ENCODE measurements at regions not wholly inside any gene's neighbourhood (a gene's known extent, or its start where the extent isn't known, plus 50 kb on each side); places are given as distances from the start of the nearest gene placed in this dataset.
"Not testable (repeated sequence)": the region's sequence is repeated elsewhere in the genome, so short reads cannot be mapped to it uniquely, and the experiment has no call there.

DNA sequence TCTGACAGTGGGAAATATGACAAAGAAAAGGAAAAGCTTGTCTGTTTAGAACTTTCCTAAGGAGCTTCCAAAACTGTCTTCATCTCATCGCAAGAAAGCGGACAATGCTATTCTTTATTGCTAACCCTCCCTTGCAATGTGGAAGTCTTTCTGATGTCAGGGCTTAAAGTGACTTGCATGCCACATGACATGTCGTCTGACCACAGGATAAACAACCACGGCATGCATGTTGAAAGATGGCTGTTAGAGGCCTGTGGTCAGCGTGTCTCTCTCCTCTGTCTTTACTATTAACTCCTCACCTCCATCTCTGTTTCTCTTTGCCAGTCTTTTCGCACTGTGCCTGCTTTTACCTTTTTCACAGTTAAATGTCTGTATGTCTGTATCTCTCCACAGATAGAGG, 389.8 kb downstream of the LNPK start:
- DNase-seq (ENCODE audit: low spot score): no peak

- peak; percentile 49 for DNase-seq (ENCODE audit: low spot score)
Measured at GRCh38 chr2:175606010-175606841, 395.8 kb downstream of the LNPK start.

DNA sequence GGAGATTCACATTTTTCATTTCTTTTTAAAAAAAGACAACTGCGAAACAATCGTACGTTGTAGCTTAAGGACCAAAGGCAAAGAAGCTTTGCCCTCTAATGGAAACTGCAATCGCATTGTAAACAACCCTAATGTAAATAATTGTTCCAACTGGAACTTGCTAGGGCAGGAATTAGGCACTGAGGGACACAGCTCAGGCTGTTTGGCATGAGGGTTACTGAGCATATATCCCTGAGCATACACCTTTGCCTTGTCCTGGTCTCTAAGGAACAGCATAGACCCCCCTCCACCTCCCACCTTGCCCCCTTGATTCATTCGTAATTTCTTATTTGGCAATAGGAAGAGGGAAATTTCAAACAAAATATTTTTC, 396.4 kb downstream of the LNPK start:
- no peak for DNase-seq (ENCODE audit: low spot score)

GRCh38 chr2:175601969-175602368, 400.1 kb downstream of the LNPK start:
- DNase-seq (ENCODE audit: low spot score): no peak

DNA sequence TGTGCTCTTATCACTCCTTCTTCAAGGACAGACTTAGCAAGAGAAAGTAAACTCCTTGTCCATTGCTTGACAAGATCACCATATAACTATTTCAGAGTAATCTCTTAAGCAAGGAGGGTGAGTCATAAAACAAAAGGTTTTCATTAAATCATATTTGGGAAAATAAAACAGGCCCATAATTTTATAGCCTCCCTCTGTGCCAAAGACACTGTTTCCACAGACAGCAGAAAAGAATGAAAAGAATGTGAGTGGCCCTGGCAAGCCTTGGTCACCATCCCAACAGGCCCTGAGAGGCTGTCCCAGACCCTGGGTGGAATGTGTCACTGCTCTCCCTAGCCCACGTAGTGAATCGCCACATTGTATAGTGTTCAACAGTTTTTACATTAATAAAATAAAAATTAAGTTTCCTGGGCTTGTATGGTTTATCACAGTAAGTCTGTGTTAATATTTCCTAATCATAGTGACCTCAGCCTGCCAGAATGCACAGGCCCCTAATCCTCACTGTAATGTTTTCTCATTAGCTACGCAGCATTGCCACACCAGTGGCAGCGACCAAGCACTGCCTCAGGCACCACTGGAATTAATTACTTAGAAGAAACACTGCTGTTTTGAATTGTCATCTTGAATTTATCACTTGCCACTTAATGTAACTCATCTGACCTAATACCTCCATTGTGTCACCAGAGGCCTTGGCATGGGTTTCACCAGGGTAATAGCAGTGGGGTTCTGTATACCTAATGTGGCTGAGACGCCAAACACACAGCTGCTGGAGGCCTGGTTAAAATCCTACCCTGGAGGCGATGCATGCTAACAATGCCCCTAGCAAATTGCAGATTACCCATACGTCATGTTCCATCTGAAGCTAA, 401.9 kb downstream of the LNPK start:
- DNase-seq (ENCODE audit: low spot score): peak; percentile 69

GRCh38 chr2:175597286-175597685, 404.8 kb downstream of the LNPK start:
- DNase-seq (ENCODE audit: low spot score): no peak

GRCh38 chr2:175595139-175595538, 406.9 kb downstream of the LNPK start:
- DNase-seq (ENCODE audit: low spot score): no peak

GRCh38 chr2:175593686-175594525, 408.2 kb downstream of the LNPK start:
- not testable (repeated sequence) for DNase-seq (ENCODE audit: low spot score)

GRCh38 chr2:175588213-175588612, 406.7 kb upstream of the ATP5MC3 start:
- DNase-seq (ENCODE audit: low spot score): not testable (repeated sequence)

DNA sequence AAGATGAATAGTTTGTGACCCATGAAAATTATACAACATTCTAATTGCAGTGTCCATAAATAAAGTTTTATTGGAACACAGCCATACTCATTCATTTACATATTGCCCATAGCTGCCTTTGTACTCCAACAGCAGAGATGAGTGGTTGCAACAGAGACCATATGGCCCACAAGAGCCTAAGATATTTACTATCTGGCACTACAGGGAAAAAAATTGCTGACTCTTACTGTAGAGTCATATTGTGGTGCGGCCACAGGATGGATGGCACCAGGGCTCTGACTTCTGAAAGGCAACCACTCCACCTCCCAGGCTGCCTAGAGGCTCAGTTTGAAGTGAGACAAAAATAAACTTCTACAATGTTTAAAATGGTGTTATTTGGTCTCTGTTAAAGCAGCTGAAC, 404.0 kb upstream of the ATP5MC3 start:
- DNase-seq (ENCODE audit: low spot score): no peak

DNA sequence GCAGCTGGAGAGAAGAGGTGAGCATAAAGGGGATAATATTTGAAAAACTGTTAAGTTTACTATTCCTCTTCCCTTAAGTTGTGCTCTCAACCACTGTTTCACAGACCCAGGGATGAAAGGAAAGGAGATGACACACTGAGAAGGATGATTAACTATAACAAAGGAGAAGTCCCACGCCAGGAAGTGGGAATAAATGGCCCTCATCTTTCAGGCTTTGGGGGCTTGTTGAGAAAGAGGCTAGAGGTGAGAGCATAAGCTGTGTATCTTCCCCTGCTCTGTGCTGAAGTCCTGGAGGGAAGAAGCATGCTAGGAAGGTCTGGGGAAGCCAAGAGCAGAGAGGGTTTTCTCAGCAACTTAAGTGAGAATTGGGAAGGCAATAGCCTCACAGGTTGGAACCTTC, 399.1 kb upstream of the ATP5MC3 start:
- DNase-seq (ENCODE audit: low spot score): no peak

DNA sequence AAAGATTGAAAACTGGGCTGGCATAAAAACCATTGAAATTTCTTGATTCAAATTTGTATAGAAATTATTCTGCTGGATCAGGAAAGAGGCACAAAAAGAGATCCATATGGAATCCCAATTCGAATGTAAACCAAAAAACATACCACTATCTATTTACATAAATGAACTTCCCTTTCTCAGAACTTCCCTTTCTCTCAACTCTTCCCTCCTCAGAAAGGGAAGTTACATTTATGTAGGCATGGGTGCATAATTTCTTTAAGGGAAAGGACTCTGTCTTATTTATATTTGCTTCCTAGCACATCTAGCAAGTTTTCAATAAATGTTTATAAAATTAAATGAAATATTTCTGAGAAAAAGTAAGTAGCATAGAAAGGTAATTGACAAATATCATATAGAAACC, 398.1 kb upstream of the ATP5MC3 start:
- DNase-seq (ENCODE audit: low spot score): no peak

DNA sequence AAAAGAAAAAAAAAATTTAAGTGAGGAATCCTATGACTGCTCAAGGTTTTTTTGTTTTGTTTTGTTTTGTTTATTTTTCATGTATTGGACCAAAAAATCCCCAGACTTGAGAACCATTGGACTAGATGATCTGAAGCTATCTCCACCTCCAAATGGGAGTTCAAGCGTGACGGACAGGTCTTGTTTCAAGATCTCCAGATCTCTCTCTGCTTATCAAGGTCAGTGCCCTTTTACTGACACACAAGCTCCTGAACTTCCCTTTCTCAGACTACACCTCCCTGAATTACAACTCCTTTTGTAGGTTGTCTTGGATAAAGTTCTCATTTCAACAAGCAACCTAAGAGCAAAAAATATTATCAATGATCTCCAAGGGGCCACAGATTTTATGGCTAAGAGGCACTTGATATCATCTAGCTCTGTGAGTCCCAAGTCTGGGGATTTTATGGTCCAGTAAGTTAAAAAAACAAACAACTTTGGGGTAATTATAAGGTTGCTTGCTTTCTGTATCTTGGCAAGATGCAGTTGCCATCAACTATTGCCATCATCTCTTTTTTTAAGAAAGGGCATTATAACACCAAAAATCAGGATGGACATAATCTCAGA, 396.0 kb upstream of the ATP5MC3 start:
- DNase-seq (ENCODE audit: low spot score): no peak

DNA sequence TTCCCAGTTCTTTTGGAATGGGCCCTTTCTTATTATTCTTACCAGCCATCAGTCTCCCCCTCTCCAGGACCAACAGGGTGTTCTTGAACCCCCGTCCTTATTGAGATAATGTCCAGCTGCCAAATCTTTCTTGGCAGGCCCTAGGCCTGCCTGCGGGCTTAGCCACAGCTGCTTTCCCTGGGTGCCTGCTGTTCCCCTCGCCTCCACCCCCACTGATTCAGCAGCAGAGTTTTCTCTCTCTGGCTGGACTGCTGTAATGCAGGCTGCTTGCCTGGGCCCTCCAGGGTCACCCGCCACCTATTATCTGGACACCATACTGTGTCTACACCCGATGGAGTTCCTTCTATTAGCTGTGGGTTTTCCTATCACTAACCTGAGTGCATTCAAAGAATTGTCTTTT, 395.4 kb upstream of the ATP5MC3 start:
- DNase-seq (ENCODE audit: low spot score): no peak

DNA sequence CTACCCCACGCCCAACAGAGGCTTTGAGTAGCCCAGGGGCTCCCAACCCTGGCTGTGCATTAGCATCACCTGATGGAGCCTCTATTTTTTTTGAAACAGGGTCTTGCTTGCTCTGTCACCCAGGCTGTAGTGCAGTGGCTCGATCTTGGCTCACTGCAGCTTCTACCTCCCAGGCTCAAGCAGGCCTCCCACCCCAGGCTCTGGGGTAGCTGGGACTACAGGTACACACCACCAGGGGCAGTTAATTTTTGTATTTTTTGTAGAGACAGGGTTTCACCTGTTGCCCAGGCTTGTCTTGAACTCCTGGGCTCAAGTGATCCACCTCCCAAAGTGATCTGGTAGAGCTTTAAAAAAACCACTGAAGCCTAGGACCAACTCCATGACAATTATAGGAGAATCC, 394.8 kb upstream of the ATP5MC3 start:
- DNase-seq (ENCODE audit: low spot score): no peak

GRCh38 chr2:175575346-175576258, 394.1 kb upstream of the ATP5MC3 start:
- DNase-seq (ENCODE audit: low spot score): no peak

- DNase-seq (ENCODE audit: low spot score): no peak
Measured at GRCh38 chr2:175574069-175574468, 392.6 kb upstream of the ATP5MC3 start.

DNA sequence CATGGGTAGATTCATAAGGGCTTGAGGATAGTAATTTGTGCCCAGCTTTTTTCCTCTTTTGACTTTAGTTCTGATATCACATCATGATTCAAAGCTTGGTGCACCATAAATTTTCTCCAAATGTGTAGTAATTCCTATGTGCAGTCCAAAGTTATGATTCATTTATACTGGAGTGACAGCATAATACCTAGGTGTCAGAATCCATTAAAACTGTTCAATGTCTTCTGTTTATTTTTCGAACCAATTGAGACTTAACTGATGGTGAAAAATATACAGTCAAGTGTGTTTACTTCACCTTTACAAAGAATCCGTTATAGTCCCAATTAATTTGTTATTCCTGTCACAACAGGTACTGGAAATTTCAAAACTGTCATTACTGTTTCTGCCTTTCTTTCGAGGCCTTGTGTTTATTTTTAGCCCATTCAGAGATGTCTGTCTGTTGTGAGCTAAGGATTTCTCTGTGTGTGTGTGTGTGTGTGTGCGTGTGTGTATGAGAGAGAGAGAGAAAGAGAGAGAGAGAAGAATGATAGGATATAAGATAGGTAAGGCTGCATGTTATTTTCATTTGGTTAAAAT, 389.7 kb upstream of the ATP5MC3 start:
- no peak for DNase-seq (ENCODE audit: low spot score)

DNA sequence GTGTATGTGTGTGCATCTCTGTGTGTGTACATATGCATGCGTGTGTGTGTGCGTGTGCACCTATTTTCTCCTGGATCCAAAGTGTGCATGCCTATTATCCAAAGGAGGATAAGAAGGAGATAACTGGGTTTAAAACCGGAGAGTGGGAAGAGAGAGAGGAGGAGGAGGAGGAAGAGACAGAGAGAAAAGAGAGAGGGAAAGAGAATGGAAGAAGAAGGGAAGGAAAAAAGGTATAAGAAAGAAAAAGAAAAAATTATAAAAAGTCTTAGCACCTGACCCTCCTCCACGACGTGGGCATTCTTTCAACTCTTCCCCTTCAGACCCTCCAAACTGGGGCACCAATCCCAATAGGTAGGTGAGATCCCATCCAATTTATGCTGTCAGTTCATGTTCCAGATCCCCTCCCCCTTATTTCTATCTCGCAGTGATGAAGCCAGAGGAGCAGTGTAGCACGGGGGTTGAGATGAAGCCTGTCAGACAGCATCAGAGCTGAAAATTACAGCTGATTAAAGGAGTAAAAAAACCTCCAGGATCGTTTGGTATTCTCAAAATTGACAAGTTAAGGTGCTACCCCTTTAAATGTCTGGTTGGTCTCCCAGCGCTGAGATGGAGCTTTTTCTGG, 386.7 kb upstream of the ATP5MC3 start:
- DNase-seq (ENCODE audit: low spot score): no peak
